ENCODE measurements at regions not wholly inside any gene's neighbourhood (a gene's known extent, or its start where the extent isn't known, plus 50 kb on each side); places are given as distances from the start of the nearest gene placed in this dataset.

GRCh38 chr7:22651534-22652243 lies 75.3 kb upstream of the IL6 start:
- Mint-ChIP-seq H3K4me3 (ENCODE audit: unreplicated experiment) (no peak overlapping the region), H3K4me1 (ENCODE audit: low read depth) (peaks cover 18% of the 10 kb centered on the region), H3K36me3 (ENCODE audit: low read depth) (peaks cover 4% of the 10 kb centered on the region), H3K27me3 (ENCODE audit: low read depth) (no peaks in the 10 kb centered on the region), H3K27ac (ENCODE audit: unreplicated experiment) (peak overlapping the region; percentile 14), H3K9me3 (ENCODE audit: low read depth) (peaks cover 16% of the 10 kb centered on the region)
- DNase-seq (ENCODE audit: low spot score), result no peak
- TF ChIP-seq, protein P1, sequence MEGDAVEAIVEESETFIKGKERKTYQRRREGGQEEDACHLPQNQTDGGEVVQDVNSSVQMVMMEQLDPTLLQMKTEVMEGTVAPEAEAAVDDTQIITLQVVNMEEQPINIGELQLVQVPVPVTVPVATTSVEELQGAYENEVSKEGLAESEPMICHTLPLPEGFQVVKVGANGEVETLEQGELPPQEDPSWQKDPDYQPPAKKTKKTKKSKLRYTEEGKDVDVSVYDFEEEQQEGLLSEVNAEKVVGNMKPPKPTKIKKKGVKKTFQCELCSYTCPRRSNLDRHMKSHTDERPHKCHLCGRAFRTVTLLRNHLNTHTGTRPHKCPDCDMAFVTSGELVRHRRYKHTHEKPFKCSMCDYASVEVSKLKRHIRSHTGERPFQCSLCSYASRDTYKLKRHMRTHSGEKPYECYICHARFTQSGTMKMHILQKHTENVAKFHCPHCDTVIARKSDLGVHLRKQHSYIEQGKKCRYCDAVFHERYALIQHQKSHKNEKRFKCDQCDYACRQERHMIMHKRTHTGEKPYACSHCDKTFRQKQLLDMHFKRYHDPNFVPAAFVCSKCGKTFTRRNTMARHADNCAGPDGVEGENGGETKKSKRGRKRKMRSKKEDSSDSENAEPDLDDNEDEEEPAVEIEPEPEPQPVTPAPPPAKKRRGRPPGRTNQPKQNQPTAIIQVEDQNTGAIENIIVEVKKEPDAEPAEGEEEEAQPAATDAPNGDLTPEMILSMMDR (IDR thresholded peaks at IDR 0.05), result no peak

DNA sequence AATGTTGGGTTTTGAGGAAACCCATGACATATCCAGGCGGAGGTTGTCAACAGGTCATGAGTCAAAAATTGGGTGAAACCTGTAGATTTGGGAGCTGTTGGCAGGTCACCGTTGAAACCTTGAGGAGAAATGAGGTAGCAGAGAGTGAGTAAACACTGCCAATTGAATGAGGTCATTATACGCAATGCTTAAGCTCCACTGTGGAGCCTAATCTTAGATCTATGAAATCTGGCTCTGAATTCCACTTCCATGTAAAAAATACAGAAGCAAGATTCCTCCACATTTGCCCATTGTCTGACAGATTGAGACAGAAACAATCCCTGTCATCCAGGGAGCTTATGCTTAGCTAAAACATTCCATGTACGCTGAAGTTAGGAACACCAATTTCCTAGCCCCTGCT lies 76.0 kb upstream of the IL6 start:
- H3K27me3 Mint-ChIP-seq (ENCODE audit: low read depth), result no peaks in the 10 kb centered on the region
- TF ChIP-seq, protein P1 (IDR thresholded peaks at IDR 0.05), result no peak
- no peak for DNase-seq (ENCODE audit: low spot score)
- H3K4me3 Mint-ChIP-seq (ENCODE audit: unreplicated experiment), result no peak overlapping the region
- H3K27ac Mint-ChIP-seq (ENCODE audit: unreplicated experiment), result no peak overlapping the region
- H3K4me1 Mint-ChIP-seq (ENCODE audit: low read depth), result peaks cover 18% of the 10 kb centered on the region
- H3K36me3 Mint-ChIP-seq (ENCODE audit: low read depth), result peaks cover 4% of the 10 kb centered on the region
- H3K9me3 Mint-ChIP-seq (ENCODE audit: low read depth), result peaks cover 21% of the 10 kb centered on the region

- no peaks in the 10 kb centered on the region for H3K27me3 Mint-ChIP-seq (ENCODE audit: low read depth)
- TF ChIP-seq, protein P1 (IDR thresholded peaks at IDR 0.05), result no peak
- no peak for DNase-seq (ENCODE audit: low spot score)
- H3K27ac Mint-ChIP-seq (ENCODE audit: unreplicated experiment), result no peak overlapping the region
- peaks cover 18% of the 10 kb centered on the region for H3K4me1 Mint-ChIP-seq (ENCODE audit: low read depth)
- peaks cover 6% of the 10 kb centered on the region for H3K36me3 Mint-ChIP-seq (ENCODE audit: low read depth)
- H3K9me3 Mint-ChIP-seq (ENCODE audit: low read depth), result peaks cover 29% of the 10 kb centered on the region
- H3K4me3 Mint-ChIP-seq (ENCODE audit: unreplicated experiment), result no peak overlapping the region
Measured at GRCh38 chr7:22649686-22650085, 77.3 kb upstream of the IL6 start.

DNA sequence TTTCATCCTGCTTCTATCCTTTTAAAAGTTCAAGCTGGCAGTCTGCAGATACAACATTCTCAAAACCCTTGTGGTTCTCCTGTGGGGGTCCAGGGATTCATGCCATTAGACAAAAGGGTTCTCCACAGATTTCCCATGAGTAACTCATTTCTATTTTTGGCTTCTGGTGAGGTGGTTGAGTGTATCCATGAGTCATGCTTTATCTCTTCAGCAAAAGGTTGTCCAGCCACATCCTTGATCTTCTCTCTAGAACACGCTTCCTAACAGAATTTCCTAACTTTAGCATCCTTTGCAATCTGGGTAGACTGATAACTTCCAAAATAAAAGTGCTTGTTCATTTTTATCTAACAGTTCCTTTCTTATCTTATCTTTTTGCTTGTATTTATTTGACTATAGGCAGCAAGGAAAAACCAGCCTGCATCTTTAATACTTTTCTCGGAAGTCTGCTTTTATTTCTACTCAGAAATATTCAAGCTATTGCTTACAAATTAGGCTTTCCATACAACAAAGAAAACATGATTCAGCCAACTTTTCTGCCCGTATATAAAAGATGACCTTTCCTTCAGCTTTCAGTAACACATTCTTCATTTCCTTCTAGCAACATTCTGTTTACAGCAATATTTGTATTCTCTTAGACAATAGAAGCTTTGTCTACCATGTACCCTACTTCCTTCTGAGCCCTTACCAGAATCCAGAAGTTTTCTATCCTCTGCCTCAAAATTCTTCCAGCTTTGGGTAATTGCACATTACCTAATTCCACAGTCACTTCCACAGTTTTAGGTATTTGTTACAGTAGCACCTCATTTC lies 79.3 kb upstream of the IL6 start:
- peak overlapping the region; percentile 17 for H3K27ac Mint-ChIP-seq (ENCODE audit: unreplicated experiment)

More for the DNA sequence above, 79.3 kb upstream of the IL6 start:
- Mint-ChIP-seq H3K4me1 (ENCODE audit: low read depth) (peaks cover 18% of the 10 kb centered on the region), H3K36me3 (ENCODE audit: low read depth) (peaks cover 16% of the 10 kb centered on the region), H3K4me3 (ENCODE audit: unreplicated experiment) (no peak overlapping the region), H3K27me3 (ENCODE audit: low read depth) (no peaks in the 10 kb centered on the region), H3K9me3 (ENCODE audit: low read depth) (peaks cover 45% of the 10 kb centered on the region)
- TF ChIP-seq, protein P1 (IDR thresholded peaks at IDR 0.05), result no peak
- no peak for DNase-seq (ENCODE audit: low spot score)

All from chondrocyte (in vitro differentiated cells).